HT-29 (cell line): ENCODE measurements at regions not wholly inside any gene's neighbourhood (a gene's known extent, or its start where the extent isn't known, plus 50 kb on each side); places are given as distances from the start of the nearest gene placed in this dataset.

ENCODE experiments used
- DNase-seq: peaks from one replicate; pipeline ENCODE4 v3.0.0-alpha.2; 2015; ENCODE audit warnings: low spot score

DNA sequence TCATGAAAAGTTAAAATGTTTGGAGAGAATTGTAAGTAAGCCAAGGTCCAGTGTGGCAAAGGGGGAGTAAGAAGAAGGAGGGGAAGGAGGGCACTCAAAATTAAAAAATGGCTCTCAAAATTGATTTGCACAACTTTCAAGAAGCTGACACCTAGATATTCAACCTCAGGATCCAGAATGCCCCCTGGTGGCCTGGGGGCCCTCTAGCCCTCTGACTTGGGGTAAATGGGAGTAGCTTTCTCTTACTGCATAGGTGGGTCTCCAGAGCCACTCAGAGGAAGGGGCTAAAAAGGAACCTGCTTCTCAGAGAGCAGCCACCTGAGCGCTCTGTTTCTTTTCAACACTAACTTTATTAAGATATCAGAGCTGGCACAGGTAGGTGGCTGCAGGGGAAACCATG lies 968.5 kb downstream of the BCL11A start:
- peak; percentile 9 for DNase-seq

DNA sequence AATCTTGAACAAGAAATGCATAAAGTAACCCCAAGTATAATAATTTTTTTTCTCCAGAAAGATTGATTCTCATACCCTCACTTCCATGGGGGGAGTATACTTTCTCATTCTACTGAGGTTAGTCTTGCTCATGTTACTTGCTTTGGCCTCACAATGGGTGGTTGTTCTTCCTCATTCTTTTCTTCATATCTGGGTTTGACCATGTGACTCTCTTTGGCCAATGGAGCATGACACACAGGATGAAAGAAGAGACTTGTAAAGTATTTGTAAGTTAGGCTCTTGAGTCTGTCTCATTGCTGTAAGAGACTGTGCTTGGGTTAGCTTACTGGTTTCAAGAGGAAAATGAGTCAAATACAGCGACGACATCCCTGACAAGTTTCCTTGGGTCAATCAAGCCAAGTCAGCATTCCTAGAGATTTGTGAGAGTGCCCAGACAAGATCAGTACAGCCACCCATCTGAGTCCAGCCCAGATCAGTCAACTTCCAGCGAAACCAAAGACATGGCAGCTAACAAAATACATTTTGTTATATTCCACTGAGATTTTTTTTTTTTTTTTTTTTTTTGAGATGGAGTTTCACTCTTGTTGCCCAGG lies 970.2 kb downstream of the BCL11A start:
- DNase-seq = no peak

DNA sequence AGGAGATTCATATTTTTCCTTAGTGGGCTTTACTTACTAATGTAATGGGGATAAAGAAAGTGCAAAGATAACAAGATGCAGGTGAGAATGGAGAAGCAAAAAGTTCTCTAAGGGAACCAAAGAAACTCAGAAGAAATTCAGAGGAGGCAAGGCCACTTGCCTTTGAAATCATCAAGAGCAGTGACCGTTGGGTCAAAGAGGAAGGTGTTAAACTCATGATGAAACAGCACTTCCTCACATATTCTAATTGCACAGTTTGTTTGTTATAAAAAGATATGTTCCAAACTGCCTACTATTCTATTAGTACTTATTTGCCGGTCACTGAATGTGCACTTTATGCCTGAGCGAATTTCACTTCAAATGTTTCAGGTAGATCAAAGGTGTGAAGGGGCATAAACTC lies 975.1 kb downstream of the BCL11A start:
- no peak for DNase-seq

DNA sequence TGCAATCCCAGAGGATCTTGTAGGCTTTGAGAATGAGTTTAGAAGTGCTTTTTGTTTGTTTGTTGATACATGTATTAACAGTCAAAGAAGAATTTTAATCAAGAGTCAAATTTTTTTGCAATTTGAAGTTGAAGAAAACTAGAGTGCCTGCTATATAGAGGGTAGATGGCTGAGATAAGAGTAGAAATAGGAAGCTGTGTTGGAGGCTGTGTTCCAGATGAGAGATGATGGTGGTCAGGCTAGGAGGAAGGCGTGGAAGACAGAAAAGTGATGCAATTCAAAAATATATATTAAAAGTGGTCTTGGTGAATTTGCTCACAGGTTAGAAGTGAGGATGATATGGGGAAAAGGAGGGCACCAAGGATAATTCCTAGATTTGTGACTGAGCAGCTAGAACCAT lies 978.3 kb downstream of the BCL11A start:
- DNase-seq = no peak

DNA sequence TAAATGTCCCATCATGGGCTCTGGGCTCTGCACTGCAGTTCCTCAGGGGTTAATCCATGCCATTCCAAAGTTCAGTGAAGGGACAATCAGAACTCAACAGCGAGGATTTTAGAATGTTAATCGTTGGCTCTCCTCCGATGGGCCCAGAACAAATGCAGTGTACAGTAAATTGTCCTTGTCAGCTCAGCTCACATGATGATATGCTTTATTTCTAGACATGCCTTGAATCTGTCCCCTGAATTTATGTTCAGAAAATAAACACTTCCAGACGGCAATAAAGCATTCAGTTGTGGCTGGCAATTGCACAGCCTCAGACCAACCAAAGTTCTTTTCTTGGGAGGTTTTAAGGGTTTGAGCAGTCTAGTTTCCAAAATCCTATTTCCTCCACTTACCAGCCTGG lies 981.2 kb downstream of the BCL11A start:
- DNase-seq = no peak

DNA sequence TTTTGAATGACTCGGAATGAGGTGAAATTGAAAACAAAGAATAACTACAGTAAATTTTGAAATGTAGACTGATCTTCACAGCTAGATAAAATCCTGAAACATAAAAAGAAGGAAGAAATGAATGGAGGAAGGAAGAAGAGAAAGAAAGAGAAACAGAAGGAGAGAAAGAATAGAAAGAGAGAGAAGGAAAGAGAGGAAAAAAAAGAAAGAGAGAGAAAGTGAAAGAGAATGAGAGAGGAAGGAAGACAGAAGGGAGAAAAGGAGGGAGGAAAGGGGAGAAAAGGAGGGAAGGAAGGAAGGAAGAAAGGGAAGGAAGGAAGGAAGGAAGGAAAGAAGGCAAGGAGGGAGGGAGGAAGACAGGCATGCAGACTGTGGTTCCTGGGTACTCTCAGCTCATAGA lies 982.6 kb downstream of the BCL11A start:
- no peak for DNase-seq

DNA sequence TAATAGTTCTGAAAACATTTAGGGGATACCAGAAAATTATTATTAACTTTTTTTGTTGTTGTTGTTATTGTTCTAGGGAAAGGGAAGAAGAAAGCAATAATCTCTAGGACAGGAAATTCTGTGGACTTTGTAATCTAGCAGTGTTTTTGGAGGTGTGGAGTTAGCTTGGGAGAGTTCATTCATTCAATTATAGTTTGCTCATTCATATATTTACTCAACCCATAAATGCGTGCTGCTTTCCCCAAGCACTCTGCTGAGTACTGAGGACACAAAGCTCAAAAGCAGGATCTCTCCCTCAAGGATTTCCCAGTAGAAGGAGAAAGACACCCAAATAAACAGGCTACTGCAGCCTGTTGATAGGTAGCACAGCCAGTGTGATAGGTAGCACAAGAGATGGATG lies 984.3 kb downstream of the BCL11A start:
- DNase-seq = no peak

DNA sequence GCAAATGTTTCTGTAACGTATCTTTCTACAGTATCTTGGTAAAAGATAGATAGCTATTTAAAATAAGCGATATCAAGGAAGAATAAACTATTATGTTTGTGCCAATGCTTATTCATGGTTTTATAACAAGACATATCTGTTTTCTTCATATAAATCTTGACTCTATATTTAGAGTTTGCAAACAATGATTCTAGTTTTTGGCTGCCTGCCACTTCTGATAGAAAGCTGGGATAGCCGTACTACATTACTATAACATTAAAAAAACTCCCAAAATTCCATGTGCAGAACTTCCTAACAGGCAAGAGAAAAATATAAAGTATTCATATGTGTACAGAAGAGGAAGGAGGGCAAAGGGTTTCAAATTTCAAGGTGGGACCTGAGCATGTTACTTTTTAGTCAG lies 985.0 kb downstream of the BCL11A start:
- DNase-seq = no peak

DNA sequence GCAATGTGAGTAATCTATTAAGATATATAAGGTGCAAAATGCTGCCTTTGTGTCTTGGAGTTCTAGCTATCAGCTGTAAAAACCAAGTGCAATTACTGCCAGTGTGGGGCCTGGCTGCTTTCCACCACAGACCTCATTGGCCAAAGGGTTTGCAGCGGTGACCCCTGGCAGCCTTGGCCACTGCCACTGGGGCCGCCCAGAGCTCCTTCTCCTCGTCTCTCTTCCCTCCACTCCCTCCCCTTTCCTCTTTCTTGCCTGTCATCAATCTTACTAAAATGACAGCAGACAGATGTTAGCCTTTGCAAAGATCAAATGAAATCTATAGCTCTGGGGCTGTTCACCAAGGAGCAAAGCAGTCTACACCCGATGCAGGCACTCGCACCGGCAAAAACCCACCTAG lies 986.3 kb downstream of the BCL11A start:
- no peak for DNase-seq

DNA sequence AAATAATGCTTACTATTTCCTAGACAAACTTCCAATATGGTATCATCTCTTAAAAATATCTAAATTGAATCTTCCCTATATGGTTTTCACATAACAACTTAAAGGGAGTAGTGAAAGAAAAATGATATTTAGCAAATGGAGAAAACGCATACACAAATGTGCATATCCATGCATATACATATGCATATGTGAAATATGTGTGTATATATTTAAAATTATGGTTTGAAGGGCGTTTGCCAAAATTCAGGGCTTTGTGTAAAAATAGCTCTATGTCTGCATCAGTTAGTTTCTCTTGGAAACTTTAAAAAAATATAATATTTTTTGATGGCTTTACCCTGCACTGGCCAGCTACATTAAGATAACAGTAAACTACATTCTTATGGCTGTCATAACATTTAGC lies 986.7 kb downstream of the BCL11A start:
- no peak for DNase-seq

DNA sequence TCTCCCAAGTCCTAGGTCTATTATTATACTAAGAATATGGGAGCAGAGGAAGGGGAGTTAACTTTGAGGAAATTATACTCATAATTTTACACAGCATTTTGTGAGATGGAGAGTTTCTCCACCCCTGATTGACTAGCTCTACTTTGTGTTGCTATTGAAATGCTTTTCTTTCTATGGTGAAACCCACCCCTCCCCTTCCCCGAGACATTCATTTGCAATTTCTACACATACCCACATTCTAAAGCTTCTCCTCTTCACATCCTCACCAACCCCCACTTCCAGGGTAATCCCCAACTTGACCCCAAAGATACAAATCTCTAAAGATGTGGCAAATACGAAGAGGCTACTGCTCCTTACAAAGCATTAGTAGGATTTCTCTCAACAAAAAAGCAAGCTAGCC lies 992.2 kb downstream of the BCL11A start:
- no peak for DNase-seq

DNA sequence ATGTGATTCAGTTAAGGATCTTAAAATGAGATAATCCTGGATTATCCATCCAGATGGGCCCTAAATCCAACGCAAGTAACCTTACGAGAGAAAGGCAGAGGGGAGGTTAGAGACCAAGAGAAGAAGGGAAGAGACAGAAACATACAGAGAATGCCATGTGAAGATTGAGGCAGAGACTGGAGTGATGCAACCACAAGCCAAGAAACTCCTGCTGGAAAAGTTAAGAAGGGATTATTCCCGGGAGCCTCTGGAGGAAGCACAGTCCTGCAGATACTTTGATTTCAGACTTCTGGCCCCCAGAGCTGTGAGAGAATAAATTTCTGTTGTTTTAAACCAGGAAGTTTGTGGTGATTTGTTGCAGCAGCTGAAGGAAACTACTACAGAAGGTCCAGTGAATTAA lies 992.7 kb downstream of the BCL11A start:
- DNase-seq = no peak

DNA sequence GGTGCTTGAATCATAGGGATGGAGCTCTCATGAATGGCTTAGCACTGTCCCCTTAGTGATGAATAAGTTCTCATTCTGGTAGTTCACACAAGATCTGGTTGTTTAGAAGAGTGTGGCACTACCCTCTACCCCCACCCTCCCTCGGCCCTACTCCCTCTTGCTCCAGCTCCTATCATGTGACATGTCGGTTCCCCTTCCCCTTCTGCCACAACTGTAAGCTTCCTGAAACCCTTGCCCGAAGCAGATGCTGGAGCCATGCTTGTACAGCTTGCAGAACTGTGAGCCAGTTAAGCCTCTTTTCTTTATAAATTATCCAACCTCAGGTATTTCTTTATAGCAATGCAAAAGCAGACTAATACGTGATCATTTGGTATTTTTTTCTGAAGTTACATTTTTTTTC lies 1012.6 kb downstream of the BCL11A start:
- DNase-seq = no peak

DNA sequence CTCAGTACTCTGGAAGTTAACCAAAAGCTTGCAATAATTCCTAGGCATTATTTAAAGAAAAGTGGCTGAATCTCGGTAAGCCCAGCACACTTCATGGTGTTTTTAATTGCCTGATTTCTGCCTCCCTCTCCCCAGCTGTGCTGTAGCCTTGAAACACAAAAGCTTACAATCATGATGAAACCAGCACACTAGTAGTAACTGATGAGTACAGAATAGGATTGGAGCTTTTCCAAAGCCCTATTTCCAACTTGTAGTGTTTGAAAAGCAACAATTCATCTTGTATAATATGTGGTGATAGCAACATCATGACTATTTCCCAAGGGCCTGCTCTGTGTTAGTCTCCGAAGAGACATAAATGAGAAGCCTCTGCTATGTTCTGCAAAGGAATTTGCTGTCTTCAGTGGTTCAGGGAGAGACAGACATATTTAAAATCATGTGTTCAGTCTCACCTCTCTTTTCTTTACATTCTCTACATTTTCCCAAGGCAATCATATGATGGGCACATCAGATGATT lies 1015.0 kb downstream of the BCL11A start:
- DNase-seq = no peak

DNA sequence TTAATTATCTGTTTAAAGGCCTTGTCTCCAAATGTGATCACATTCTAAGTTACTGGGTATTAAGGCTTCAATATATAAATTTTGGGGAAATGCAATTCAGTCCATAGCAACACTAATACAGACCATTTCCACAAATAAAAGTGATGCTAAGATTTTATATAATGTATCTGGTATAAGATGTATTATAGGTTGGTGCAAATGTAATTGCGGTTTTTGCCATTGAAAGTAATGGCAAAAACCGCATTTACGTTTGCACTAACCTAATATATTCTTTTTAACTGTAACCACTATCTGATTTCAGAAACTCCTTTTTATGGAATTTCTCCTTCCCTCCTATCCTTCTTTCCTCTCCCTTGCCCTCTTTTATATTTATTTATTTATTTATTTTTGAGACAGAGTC lies 1020.6 kb downstream of the BCL11A start:
- no peak for DNase-seq

DNA sequence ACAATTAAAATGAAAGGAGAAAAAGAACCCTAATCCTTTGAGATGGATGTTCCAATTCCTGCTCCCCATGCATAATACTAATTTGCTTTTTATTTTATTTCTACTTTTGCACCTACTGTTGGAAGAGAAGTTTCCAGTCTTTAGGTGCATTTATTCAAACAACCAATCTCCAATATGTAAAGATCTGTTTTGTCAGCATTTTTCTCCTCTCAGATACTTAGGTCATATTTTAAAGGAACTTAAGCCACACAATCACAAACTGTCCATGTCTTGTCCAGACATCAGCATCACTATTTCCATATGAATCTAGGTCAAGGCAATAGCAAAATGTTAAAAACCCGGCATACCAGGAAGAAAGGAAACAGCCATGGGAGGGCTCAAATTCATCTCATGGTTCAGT lies 1023.2 kb downstream of the BCL11A start:
- DNase-seq = no peak

DNA sequence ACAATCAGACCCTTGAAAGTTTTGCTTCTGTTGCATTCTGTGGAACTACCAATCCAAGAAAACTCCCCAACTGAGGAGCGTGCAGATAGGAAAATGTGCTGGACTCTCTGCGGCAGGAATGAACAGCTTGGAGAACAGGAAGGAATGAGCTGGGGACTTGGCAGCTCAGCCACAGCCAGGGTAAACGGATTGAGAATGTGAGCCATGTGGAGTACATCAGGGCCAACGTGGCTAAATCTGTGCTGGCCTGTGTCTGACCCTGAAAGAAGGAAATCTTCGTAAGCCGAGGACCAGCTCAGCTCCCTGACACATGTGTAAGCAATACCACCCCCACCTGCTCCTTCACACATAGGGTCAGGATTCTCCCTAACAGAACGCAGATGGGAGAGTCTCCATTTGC lies 1023.7 kb downstream of the BCL11A start:
- no peak for DNase-seq

DNA sequence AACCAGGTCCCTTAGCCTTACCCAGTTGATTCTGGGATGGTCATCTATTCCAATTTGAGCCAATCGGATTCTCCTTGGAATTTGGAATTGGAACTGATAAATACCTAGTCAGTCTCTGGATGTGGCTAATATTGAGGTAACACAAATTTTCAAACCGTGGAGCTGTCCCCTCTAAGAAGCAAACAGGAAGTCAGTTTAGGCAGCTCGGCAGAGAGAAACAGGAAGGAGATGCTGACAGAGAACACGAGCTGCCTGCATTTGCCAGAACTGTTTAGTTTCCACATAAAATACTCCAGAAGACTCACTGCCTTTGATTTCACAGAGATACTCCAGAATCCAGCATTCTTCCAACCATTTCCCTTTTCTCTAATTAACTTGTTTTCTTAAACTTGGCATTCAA lies 1024.9 kb downstream of the BCL11A start:
- DNase-seq = no peak

DNA sequence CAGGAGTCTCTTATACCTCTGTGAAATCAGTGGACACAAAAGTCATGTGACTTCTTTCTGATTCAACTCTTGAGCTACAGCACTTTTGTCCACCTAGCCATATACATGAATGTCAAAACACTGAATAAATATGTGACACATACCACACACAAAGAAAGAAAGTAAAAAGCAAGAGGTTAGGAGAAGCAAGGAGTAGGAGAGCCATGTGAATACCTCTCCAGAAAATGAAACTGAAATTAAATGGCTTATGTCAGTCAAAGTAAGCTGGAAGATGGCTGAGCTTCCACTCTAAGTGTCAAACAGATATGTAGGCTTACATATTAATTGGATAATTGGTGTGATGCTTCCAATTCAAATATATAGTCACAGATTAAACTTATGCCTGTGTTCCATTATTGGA lies 1050.5 kb downstream of the BCL11A start:
- DNase-seq = no peak

DNA sequence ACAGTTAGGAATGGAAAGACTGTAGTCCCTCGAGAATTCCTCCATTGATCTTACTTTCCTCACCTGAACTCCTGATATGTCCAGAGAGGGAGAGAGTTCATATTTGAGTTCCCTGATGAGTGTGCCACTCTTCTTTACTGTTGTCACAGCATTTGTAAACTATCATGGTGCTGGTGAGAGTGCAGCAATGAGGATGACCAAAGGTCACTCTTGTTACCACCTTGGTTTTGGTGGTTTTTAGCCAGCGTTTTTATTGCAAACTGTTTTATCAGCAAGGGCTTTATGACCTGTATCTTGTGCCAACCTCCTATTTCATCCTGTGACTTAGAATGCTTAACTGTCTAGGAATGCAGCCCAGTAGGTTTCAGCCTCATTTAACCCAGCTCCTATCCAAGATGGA lies 1062.5 kb downstream of the BCL11A start:
- no peak for DNase-seq

DNA sequence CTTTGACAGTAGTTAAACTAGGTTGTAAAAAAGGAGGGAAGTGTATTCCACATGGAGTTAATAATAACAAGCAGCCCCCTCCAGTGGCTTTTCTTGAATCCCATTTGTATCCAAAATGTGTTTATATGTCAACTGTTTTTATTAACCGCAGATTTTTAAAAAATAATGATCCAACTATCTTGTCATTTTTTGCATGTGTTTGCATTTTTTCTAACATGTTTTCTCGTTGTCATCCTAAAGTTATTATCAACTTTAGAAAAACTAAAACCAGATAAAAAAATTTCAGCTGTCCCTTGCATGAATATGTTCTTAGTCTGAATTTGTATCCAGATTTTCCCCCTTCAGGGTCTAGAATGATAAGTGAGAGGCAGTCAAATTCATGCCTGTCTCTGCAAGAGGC lies 1063.3 kb downstream of the BCL11A start:
- DNase-seq = no peak

DNA sequence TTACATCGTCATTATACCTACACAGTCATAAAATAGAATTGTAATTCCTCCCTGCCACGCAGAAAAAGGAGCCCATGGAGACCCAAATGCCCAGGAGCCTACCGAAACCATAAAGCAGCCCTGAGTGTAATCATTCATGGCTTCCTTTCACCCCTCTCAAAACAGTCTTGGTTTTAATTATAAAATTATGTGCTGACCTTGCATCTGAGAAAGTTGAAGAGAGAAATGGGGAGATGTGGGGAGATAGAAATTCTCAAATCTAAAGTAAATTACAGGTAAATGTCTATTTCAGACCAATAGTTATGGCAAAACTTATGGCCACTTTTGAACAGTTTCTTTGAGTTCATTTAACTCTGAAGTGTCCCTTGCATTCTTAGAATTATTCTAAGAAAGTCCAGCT lies 1068.8 kb downstream of the BCL11A start:
- DNase-seq = no peak

DNA sequence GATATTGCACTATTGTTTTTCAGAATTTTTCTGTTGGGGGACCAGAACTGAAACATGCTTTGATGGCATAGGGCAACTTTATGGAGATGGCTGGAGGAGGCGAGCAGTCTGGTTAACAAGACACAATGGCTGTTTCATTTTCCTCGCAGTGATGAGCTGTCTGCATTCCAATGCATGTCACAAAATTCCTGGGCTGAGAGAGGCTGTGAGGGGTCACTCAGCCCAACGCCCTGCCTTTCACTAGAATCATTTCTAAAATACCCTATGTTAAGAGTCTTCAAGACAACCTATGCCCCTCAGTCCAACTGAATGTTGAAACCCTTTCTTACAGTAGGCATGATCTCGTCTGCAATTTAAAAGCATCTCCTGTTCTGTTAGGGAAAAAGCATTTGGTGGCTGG lies 1090.0 kb downstream of the BCL11A start:
- DNase-seq = no peak

DNA sequence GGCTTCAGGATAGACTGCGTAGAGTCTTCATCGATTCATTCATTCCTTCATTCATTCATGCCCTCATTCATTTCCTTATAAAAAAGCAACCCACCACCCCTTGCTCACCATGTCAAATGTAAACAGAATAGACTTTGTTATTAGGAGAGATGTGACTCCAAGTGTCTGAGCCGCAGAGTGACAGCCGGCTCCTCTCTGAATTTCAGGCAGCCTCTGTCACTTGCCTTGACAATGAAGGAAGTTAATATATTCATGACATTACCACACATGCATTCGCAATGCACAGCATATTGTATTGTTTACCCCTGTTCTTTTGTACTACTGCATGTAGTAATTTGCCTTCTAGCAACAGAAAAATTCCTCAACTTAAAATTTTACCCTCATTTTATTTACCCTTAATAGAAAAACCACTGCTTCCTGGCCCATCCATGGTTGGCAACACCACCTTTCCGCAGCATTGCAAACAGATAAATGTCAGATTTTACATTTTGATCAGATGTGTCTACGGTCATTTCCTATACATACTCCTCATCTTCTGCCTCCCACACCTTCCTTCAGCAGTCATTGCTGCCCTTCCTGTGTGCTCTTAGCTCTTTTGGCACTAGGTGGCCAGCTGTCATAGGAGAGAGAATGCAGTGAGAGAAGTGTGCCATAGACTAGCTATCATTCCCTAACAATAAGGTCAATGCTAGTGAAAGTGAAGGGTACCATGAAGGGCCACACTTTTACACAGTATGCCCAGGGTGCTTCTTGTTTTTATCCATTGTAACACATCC lies 1090.8 kb downstream of the BCL11A start:
- DNase-seq = no peak
